MM.1S (cell line): ENCODE measurements at regions not wholly inside any gene's neighbourhood (a gene's known extent, or its start where the extent isn't known, plus 50 kb on each side); places are given as distances from the start of the nearest gene placed in this dataset.

Source experiments
- DNase-seq: peaks from one replicate; pipeline ENCODE4 v3.0.0-alpha.2; 2015
- H2AFZ ChIP-seq: fragments of 300-600 bp; sonication (generic); 2 replicates; pipeline ENCODE4 v1.6.0; 2016; ENCODE audit warnings: antibody characterized with exemption, low read length
- H3F3A ChIP-seq: fragments of 300-600 bp; sonication (generic); 2 replicates; pipeline ENCODE4 v1.6.1; 2016; ENCODE audit warnings: mild to moderate bottlenecking, antibody characterized with exemption, low read length, moderate library complexity, mixed read lengths; ENCODE audit not compliant: insufficient read depth
- H3K27ac ChIP-seq: fragments of 300-600 bp; sonication (generic); 2 replicates; pipeline ENCODE4 v1.5.1; 2016; ENCODE audit warnings: mild to moderate bottlenecking, low read length
- H3K27me3 ChIP-seq: fragments of 300-600 bp; sonication (generic); replicated peaks from 2 replicates; pipeline ENCODE4 v1.6.0; 2016; ENCODE audit warnings: low read length; ENCODE audit not compliant: insufficient read depth
- H3K36me3 ChIP-seq: fragments of 300-600 bp; sonication (generic); replicated peaks from 2 replicates; pipeline ENCODE4 v1.6.1; 2016; ENCODE audit warnings: mild to moderate bottlenecking, low read length, mixed read lengths; ENCODE audit not compliant: insufficient read depth
- H3K4me1 ChIP-seq: fragments of 300-600 bp; sonication (generic); 2 replicates; pipeline ENCODE4 v1.6.1; 2016; ENCODE audit warnings: low read length, mixed read lengths
- H3K4me2 ChIP-seq: fragments of 300-600 bp; sonication (generic); 2 replicates; pipeline ENCODE4 v1.6.0; 2016; ENCODE audit warnings: low read depth, low read length
- H3K4me3 ChIP-seq: fragments of 300-600 bp; sonication (generic); 2 replicates; pipeline ENCODE4 v1.5.1; 2016; ENCODE audit warnings: low read length, mixed read lengths
- H3K79me2 ChIP-seq: fragments of 300-600 bp; sonication (generic); 2 replicates; pipeline ENCODE4 v1.6.1; 2016; ENCODE audit warnings: mixed run types, low read length, mixed read lengths
- H3K9ac ChIP-seq: fragments of 300-600 bp; sonication (generic); 2 replicates; pipeline ENCODE4 v1.6.1; 2016; ENCODE audit warnings: low read length, mixed read lengths
- H3K9me2 ChIP-seq: fragments of 300-600 bp; sonication (generic); replicated peaks from 2 replicates; pipeline ENCODE4 v1.6.1; 2016; ENCODE audit warnings: mild to moderate bottlenecking, low read length, mixed read lengths; ENCODE audit not compliant: insufficient read depth
- H3K9me3 ChIP-seq: fragments of 300-600 bp; sonication (generic); replicated peaks from 2 replicates; pipeline ENCODE4 v1.6.1; 2016; ENCODE audit warnings: mild to moderate bottlenecking, low read length, mixed read lengths; ENCODE audit not compliant: insufficient read depth
- H4K20me1 ChIP-seq: fragments of 300-600 bp; sonication (generic); 2 replicates; pipeline ENCODE4 v1.6.1; 2016; ENCODE audit warnings: mild to moderate bottlenecking, low read length, moderate library complexity, mixed read lengths; ENCODE audit not compliant: insufficient read depth
- CTCF ChIP-seq: fragments of 300-600 bp; sonication (generic); IDR thresholded peaks from 2 replicates; pipeline ENCODE4 v1.5.1; 2016; ENCODE audit warnings: antibody characterized with exemption, low read length, mixed read lengths
- EZH2 ChIP-seq: fragments of 300-600 bp; sonication (generic); optimal IDR thresholded peaks from 2 replicates; pipeline ENCODE3; 2017; ENCODE audit warnings: low read depth, mild to moderate bottlenecking, antibody characterized with exemption, low read length, mixed read lengths
- EZH2phosphoT487 ChIP-seq: fragments of 300-600 bp; sonication (generic); IDR thresholded peaks from 2 replicates; pipeline ENCODE4 v1.6.1; 2018; ENCODE audit warnings: antibody characterized with exemption, low read length

- Histone ChIP-seq H3K79me2 (no peaks in the 10 kb centered on the region), H2AFZ (no peak overlapping the region), H3K36me3 (no peaks in the 10 kb centered on the region), H3K9me3 (no peaks in the 10 kb centered on the region), H3K27ac (no peak overlapping the region), H3K4me3 (no peak overlapping the region), H3K4me2 (no peak overlapping the region), H3K27me3 (no peaks in the 10 kb centered on the region), H3K9me2 (no peaks in the 10 kb centered on the region), H3K4me1 (no peaks in the 10 kb centered on the region), H4K20me1 (no peaks in the 10 kb centered on the region), H3F3A (no peaks in the 10 kb centered on the region), H3K9ac (no peak overlapping the region)
- DNase-seq, result no peak
- TF ChIP-seq EZH2, result no peak
- no peak for TF ChIP-seq EZH2phosphoT487
- no peak for TF ChIP-seq CTCF
These were observed 401.8 kb downstream of the RWDD3 start for GRCh38 chr1:95635811-95636210.

DNA sequence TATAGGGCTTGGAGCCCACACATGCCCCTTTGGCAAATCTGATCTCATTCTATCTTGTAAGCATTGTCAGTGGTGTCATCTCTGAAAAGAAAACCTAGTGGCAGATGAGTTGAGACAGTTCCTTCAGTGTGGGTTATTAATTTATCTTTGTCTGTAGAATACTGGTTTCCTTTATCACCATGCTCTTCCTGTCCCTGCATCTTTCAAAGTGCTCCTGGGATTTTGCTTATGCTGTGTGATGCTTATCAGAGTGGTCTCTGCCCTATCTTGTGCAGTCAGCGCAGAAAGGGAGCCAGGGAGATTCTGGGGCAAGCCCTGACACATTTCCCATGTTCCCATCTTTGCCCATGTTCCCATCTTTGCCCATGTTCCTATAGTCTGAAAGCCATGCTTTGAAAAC is 402.9 kb downstream of the RWDD3 start:
- Histone ChIP-seq H3K79me2 (no peaks in the 10 kb centered on the region), H3K4me3 (no peak overlapping the region), H4K20me1 (no peaks in the 10 kb centered on the region), H2AFZ (no peak overlapping the region), H3K27me3 (no peaks in the 10 kb centered on the region), H3K36me3 (no peaks in the 10 kb centered on the region), H3K9ac (no peak overlapping the region), H3K9me3 (no peaks in the 10 kb centered on the region), H3F3A (no peaks in the 10 kb centered on the region), H3K9me2 (no peaks in the 10 kb centered on the region), H3K4me2 (no peak overlapping the region), H3K27ac (no peak overlapping the region), H3K4me1 (no peaks in the 10 kb centered on the region)
- TF ChIP-seq EZH2phosphoT487 (no peak), CTCF (no peak), EZH2 (no peak)
- DNase-seq, result no peak

DNA sequence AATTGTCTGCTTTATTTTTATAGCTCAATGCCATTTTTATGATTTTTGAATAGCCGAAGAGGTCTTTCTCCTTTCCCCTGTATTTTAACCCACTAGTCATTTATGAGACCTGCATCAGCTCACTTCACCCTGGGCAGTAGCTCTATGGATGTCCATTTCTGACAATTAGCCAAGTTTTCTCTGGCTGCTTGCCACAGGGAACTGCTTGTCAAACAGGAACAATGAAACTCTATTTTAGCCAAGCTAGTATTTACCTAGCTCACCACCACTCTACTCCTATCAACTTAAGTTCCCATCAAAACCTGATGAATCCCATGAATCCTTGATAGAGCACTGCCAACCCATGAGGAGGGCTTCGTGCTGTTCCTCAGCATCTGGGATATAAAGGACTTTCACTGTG is 406.7 kb downstream of the RWDD3 start:
- H3K36me3 ChIP-seq, result no peaks in the 10 kb centered on the region
- H3K27me3 ChIP-seq, result no peaks in the 10 kb centered on the region
- no peaks in the 10 kb centered on the region for H3K9me3 ChIP-seq
- DNase-seq, result no peak
- no peaks in the 10 kb centered on the region for H3F3A ChIP-seq
- H4K20me1 ChIP-seq, result no peaks in the 10 kb centered on the region
- H3K79me2 ChIP-seq, result no peaks in the 10 kb centered on the region
- H3K9me2 ChIP-seq, result no peaks in the 10 kb centered on the region
- H3K4me3 ChIP-seq, result no peak overlapping the region
- no peak for TF ChIP-seq CTCF
- TF ChIP-seq EZH2phosphoT487, result no peak
- TF ChIP-seq EZH2, result no peak
- H2AFZ ChIP-seq, result no peak overlapping the region
- no peak overlapping the region for H3K9ac ChIP-seq
- no peak overlapping the region for H3K4me2 ChIP-seq
- H3K4me1 ChIP-seq, result no peaks in the 10 kb centered on the region
- H3K27ac ChIP-seq, result no peak overlapping the region

- no peak for DNase-seq
- no peaks in the 10 kb centered on the region for H3K9me2 ChIP-seq
- H3K4me1 ChIP-seq, result no peaks in the 10 kb centered on the region
- H3K36me3 ChIP-seq, result no peaks in the 10 kb centered on the region
- H3F3A ChIP-seq, result no peaks in the 10 kb centered on the region
- no peak overlapping the region for H2AFZ ChIP-seq
- H3K27me3 ChIP-seq, result no peaks in the 10 kb centered on the region
- no peaks in the 10 kb centered on the region for H3K79me2 ChIP-seq
- no peaks in the 10 kb centered on the region for H3K9me3 ChIP-seq
- no peak overlapping the region for H3K27ac ChIP-seq
- TF ChIP-seq EZH2 (no peak), EZH2phosphoT487 (no peak), CTCF (no peak)
- H3K4me2 ChIP-seq, result no peak overlapping the region
- no peak overlapping the region for H3K9ac ChIP-seq
- no peaks in the 10 kb centered on the region for H4K20me1 ChIP-seq
- H3K4me3 ChIP-seq, result no peak overlapping the region
These were observed 407.4 kb downstream of the RWDD3 start for GRCh38 chr1:95641386-95641785.
